ENCODE measurements at regions not wholly inside any gene's neighbourhood (a gene's known extent, or its start where the extent isn't known, plus 50 kb on each side); places are given as distances from the start of the nearest gene placed in this dataset.

GRCh38 chr13:104206450-104207044 lies 1140.3 kb upstream of the SLC10A2 start:
- Histone ChIP-seq H3K9me3 (no peaks in the 10 kb centered on the region), H3K4me3 (no peak overlapping the region), H3K36me3 (ENCODE audit: low read depth) (no peaks in the 10 kb centered on the region), H3K4me1 (ENCODE audit: low read depth) (no peaks in the 10 kb centered on the region)
- no peak for DNase-seq
- ATAC-seq, result no peak
- TF ChIP-seq CTCF (IDR thresholded peaks at IDR 0.05), result no peak
- intact Hi-C loops (cut with DNase I, micrococcal nuclease), result no loop called here

GRCh38 chr13:104204177-104204576 lies 1138.0 kb upstream of the SLC10A2 start:
- ATAC-seq (no peak), DNase-seq (no peak)
- no peak for TF ChIP-seq CTCF (IDR thresholded peaks at IDR 0.05)

GRCh38 chr13:104198801-104199200 lies 1132.6 kb upstream of the SLC10A2 start:
- no peak for TF ChIP-seq CTCF (IDR thresholded peaks at IDR 0.05)
- DNase-seq, result no peak
- Histone ChIP-seq H3K9me3 (no peaks in the 10 kb centered on the region), H3K4me1 (ENCODE audit: low read depth) (no peaks in the 10 kb centered on the region), H3K36me3 (ENCODE audit: low read depth) (no peaks in the 10 kb centered on the region), H3K4me3 (no peak overlapping the region)
- intact Hi-C loops (cut with DNase I, micrococcal nuclease), result no loop called here
- no peak for ATAC-seq

More at GRCh38 chr13:104204177-104204576, 1138.0 kb upstream of the SLC10A2 start:
- Histone ChIP-seq H3K9me3 (no peaks in the 10 kb centered on the region), H3K36me3 (ENCODE audit: low read depth) (no peaks in the 10 kb centered on the region), H3K4me1 (ENCODE audit: low read depth) (no peaks in the 10 kb centered on the region), H3K4me3 (no peak overlapping the region)
- intact Hi-C loops (cut with DNase I, micrococcal nuclease), result no loop called here

GRCh38 chr13:104196611-104197010 lies 1130.4 kb upstream of the SLC10A2 start:
- intact Hi-C loops (cut with DNase I, micrococcal nuclease), result no loop called here
- DNase-seq (no peak), ATAC-seq (no peak)
- H3K4me1 ChIP-seq (ENCODE audit: low read depth), result no peaks in the 10 kb centered on the region
- no peaks in the 10 kb centered on the region for H3K36me3 ChIP-seq (ENCODE audit: low read depth)
- no peak for TF ChIP-seq CTCF (IDR thresholded peaks at IDR 0.05)
- no peaks in the 10 kb centered on the region for H3K9me3 ChIP-seq
- H3K4me3 ChIP-seq, result no peak overlapping the region

- intact Hi-C loops (cut with DNase I, micrococcal nuclease), result no loop called here
- ATAC-seq (no peak), DNase-seq (no peak)
- Histone ChIP-seq H3K4me3 (no peak overlapping the region), H3K36me3 (ENCODE audit: low read depth) (no peaks in the 10 kb centered on the region), H3K9me3 (no peaks in the 10 kb centered on the region), H3K4me1 (ENCODE audit: low read depth) (no peaks in the 10 kb centered on the region)
- TF ChIP-seq CTCF (IDR thresholded peaks at IDR 0.05), result no peak
These were observed 1115.5 kb upstream of the SLC10A2 start for GRCh38 chr13:104181526-104182231.
